ENCODE measurements at regions not wholly inside any gene's neighbourhood (a gene's known extent, or its start where the extent isn't known, plus 50 kb on each side); places are given as distances from the start of the nearest gene placed in this dataset.

GRCh38 chr6:147001621-147002020, 202.6 kb upstream of the STXBP5 start:
- Histone ChIP-seq H3K27ac (no peak overlapping the region), H3K9me3 (ENCODE audit: low read depth) (no peaks in the 10 kb centered on the region), H3K4me3 (no peak overlapping the region), H2AFZ (no peak overlapping the region), H3K36me3 (replicated peaks; ENCODE audit: insufficient read depth, low read depth) (no peaks in the 10 kb centered on the region), H3K4me1 (ENCODE audit: insufficient read depth) (no peaks in the 10 kb centered on the region), H3K27me3 (no peaks in the 10 kb centered on the region), H3K4me2 (no peak overlapping the region), H3K9me2 (replicated peaks; ENCODE audit: insufficient read depth) (no peaks in the 10 kb centered on the region), H3K79me2 (no peaks in the 10 kb centered on the region), H4K20me1 (ENCODE audit: insufficient read depth, poor library complexity, severe bottlenecking) (no peaks in the 10 kb centered on the region)
- TF ChIP-seq, protein P1, sequence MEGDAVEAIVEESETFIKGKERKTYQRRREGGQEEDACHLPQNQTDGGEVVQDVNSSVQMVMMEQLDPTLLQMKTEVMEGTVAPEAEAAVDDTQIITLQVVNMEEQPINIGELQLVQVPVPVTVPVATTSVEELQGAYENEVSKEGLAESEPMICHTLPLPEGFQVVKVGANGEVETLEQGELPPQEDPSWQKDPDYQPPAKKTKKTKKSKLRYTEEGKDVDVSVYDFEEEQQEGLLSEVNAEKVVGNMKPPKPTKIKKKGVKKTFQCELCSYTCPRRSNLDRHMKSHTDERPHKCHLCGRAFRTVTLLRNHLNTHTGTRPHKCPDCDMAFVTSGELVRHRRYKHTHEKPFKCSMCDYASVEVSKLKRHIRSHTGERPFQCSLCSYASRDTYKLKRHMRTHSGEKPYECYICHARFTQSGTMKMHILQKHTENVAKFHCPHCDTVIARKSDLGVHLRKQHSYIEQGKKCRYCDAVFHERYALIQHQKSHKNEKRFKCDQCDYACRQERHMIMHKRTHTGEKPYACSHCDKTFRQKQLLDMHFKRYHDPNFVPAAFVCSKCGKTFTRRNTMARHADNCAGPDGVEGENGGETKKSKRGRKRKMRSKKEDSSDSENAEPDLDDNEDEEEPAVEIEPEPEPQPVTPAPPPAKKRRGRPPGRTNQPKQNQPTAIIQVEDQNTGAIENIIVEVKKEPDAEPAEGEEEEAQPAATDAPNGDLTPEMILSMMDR (IDR thresholded peaks at IDR 0.05; ENCODE audit: poor library complexity) = no peak
- TF ChIP-seq EZH2phosphoT487 (IDR thresholded peaks at IDR 0.05; ENCODE audit: low read depth, severe bottlenecking, unreplicated experiment) = no peak
- TF ChIP-seq EZH2 (IDR thresholded peaks at IDR 0.05; ENCODE audit: borderline replicate concordance) = no peak
- no peak for DNase-seq (ENCODE audit: low spot score)
- 90% methylated on average over 1 of the region's 1 CpG for WGBS (ENCODE audit: low lambda C conversion rate, missing lambda C conversion rate)

- H3K27me3 ChIP-seq = no peaks in the 10 kb centered on the region
- no peaks in the 10 kb centered on the region for H3K4me1 ChIP-seq (ENCODE audit: insufficient read depth)
- no peaks in the 10 kb centered on the region for H4K20me1 ChIP-seq (ENCODE audit: insufficient read depth, poor library complexity, severe bottlenecking)
- no peaks in the 10 kb centered on the region for H3K9me3 ChIP-seq (ENCODE audit: low read depth)
- no peaks in the 10 kb centered on the region for H3K79me2 ChIP-seq
- TF ChIP-seq EZH2 (IDR thresholded peaks at IDR 0.05; ENCODE audit: borderline replicate concordance) (no peak), EZH2phosphoT487 (IDR thresholded peaks at IDR 0.05; ENCODE audit: low read depth, severe bottlenecking, unreplicated experiment) (no peak)
- TF ChIP-seq, protein P1 (IDR thresholded peaks at IDR 0.05; ENCODE audit: poor library complexity) = no peak
- no peak overlapping the region for H3K4me2 ChIP-seq
- H3K27ac ChIP-seq = no peak overlapping the region
- no peak for DNase-seq (ENCODE audit: low spot score)
- H3K4me3 ChIP-seq = no peak overlapping the region
- H2AFZ ChIP-seq = no peak overlapping the region
- no peaks in the 10 kb centered on the region for H3K9me2 ChIP-seq (replicated peaks; ENCODE audit: insufficient read depth)
- H3K36me3 ChIP-seq (replicated peaks; ENCODE audit: insufficient read depth, low read depth) = no peaks in the 10 kb centered on the region
Observed at GRCh38 chr6:147003186-147003585, 201.0 kb upstream of the STXBP5 start.

DNA sequence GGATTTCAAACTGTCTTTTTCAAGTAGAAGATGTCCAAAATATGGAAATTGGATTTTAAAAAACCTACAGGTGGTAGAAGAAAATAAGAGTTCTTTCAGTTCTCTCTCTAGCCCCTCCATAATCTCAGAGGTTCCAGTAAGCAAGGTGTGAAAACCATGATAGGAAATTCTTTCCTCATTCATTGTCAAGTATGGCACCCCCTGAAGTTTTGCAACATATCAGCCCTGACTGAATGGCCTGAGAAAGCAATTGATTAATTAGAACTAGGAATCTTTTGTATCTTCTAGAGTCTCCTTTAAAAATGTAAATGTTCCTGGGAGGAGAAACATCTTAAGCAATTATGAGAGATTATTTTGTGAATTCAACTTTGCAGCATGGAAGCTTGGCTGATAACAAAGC, 198.7 kb upstream of the STXBP5 start:
- Histone ChIP-seq H3K4me3 (no peak overlapping the region), H3K9me2 (replicated peaks; ENCODE audit: insufficient read depth) (no peaks in the 10 kb centered on the region), H3K79me2 (no peaks in the 10 kb centered on the region), H3K4me1 (ENCODE audit: insufficient read depth) (no peaks in the 10 kb centered on the region), H2AFZ (no peak overlapping the region), H3K36me3 (replicated peaks; ENCODE audit: insufficient read depth, low read depth) (no peaks in the 10 kb centered on the region), H4K20me1 (ENCODE audit: insufficient read depth, poor library complexity, severe bottlenecking) (no peaks in the 10 kb centered on the region), H3K9me3 (ENCODE audit: low read depth) (no peaks in the 10 kb centered on the region), H3K27ac (no peak overlapping the region), H3K4me2 (no peak overlapping the region), H3K27me3 (no peaks in the 10 kb centered on the region)
- TF ChIP-seq EZH2 (IDR thresholded peaks at IDR 0.05; ENCODE audit: borderline replicate concordance) = no peak
- no peak for TF ChIP-seq EZH2phosphoT487 (IDR thresholded peaks at IDR 0.05; ENCODE audit: low read depth, severe bottlenecking, unreplicated experiment)
- TF ChIP-seq, protein P1 (IDR thresholded peaks at IDR 0.05; ENCODE audit: poor library complexity) = no peak
- DNase-seq (ENCODE audit: low spot score) = no peak

DNA sequence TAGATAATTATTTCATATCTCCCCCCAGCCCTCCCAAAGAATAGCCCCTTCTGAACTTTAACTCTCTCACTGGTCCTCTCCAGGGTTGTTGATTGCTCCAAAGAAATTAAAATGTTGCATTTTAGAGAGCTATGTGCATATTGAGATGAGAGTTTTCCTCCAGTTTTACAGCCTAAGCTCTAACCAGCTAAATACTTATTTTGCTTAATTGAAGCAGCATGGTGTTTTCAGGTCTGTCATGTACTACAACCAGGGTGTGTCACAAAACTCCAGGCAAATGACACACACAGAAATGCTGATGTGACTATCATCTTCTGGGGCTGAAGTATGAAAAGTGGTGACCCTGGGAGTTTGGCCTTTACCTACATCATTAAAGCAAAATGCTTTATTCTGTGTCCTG, 196.8 kb upstream of the STXBP5 start:
- Histone ChIP-seq H3K36me3 (replicated peaks; ENCODE audit: insufficient read depth, low read depth) (no peaks in the 10 kb centered on the region), H2AFZ (no peak overlapping the region), H3K9me3 (ENCODE audit: low read depth) (no peaks in the 10 kb centered on the region), H3K4me2 (no peak overlapping the region), H3K4me3 (no peak overlapping the region), H3K27ac (no peak overlapping the region), H3K9me2 (replicated peaks; ENCODE audit: insufficient read depth) (no peaks in the 10 kb centered on the region), H4K20me1 (ENCODE audit: insufficient read depth, poor library complexity, severe bottlenecking) (no peaks in the 10 kb centered on the region), H3K4me1 (ENCODE audit: insufficient read depth) (no peaks in the 10 kb centered on the region), H3K27me3 (no peaks in the 10 kb centered on the region), H3K79me2 (no peaks in the 10 kb centered on the region)
- no peak for DNase-seq (ENCODE audit: low spot score)
- TF ChIP-seq EZH2phosphoT487 (IDR thresholded peaks at IDR 0.05; ENCODE audit: low read depth, severe bottlenecking, unreplicated experiment) (no peak), EZH2 (IDR thresholded peaks at IDR 0.05; ENCODE audit: borderline replicate concordance) (no peak)
- TF ChIP-seq, protein P1 (IDR thresholded peaks at IDR 0.05; ENCODE audit: poor library complexity) = no peak

Measured in hepatocyte (in vitro differentiated cells).